AG08396 (cell line): ENCODE measurements at regions not wholly inside any gene's neighbourhood (a gene's known extent, or its start where the extent isn't known, plus 50 kb on each side); places are given as distances from the start of the nearest gene placed in this dataset.

Experiments used
- DNase-seq: peaks from one replicate; pipeline ENCODE4 v3.0.0; 2012; ENCODE audit warnings: low spot score, mixed read lengths

GRCh38 chr2:12059616-12060441, 313.4 kb downstream of the LPIN1 start:
- peak; percentile 17 for DNase-seq

GRCh38 chr2:12060886-12061285, 314.5 kb downstream of the LPIN1 start:
- no peak for DNase-seq

- DNase-seq = no peak
These were observed 315.0 kb downstream of the LPIN1 start for GRCh38 chr2:12061286-12062052.

- no peak for DNase-seq
These were observed 315.6 kb downstream of the LPIN1 start for GRCh38 chr2:12062053-12062395.

- no peak for DNase-seq
These were observed 316.8 kb downstream of the LPIN1 start for GRCh38 chr2:12063210-12063609.

GRCh38 chr2:12064153-12064552, 317.7 kb downstream of the LPIN1 start:
- DNase-seq = no peak

GRCh38 chr2:12066116-12066515, 319.7 kb downstream of the LPIN1 start:
- no peak for DNase-seq

- DNase-seq = no peak
These were observed 320.6 kb downstream of the LPIN1 start for GRCh38 chr2:12066986-12067385.

- DNase-seq = no peak
These were observed 322.5 kb downstream of the LPIN1 start for GRCh38 chr2:12068796-12069538.

GRCh38 chr2:12070153-12070552, 323.7 kb downstream of the LPIN1 start:
- DNase-seq = no peak

- no peak for DNase-seq
These were observed 324.1 kb downstream of the LPIN1 start for GRCh38 chr2:12070581-12070980.

- DNase-seq = no peak
These were observed 324.9 kb downstream of the LPIN1 start for GRCh38 chr2:12071318-12071717.

GRCh38 chr2:12073217-12073852, 326.9 kb downstream of the LPIN1 start:
- no peak for DNase-seq

- DNase-seq = no peak
These were observed 327.9 kb downstream of the LPIN1 start for GRCh38 chr2:12074126-12074844.

- no peak for DNase-seq
These were observed 328.4 kb downstream of the LPIN1 start for GRCh38 chr2:12074845-12075217.

GRCh38 chr2:12075603-12076002, 329.2 kb downstream of the LPIN1 start:
- no peak for DNase-seq

- no peak for DNase-seq
These were observed 330.4 kb downstream of the LPIN1 start for GRCh38 chr2:12076810-12077209.

- no peak for DNase-seq
These were observed 333.9 kb downstream of the LPIN1 start for GRCh38 chr2:12080360-12080759.

- DNase-seq = no peak
These were observed 335.2 kb downstream of the LPIN1 start for GRCh38 chr2:12081481-12082210.

GRCh38 chr2:12083081-12083581, 336.7 kb downstream of the LPIN1 start:
- no peak for DNase-seq
